ENCODE measurements at regions not wholly inside any gene's neighbourhood (a gene's known extent, or its start where the extent isn't known, plus 50 kb on each side); places are given as distances from the start of the nearest gene placed in this dataset.

DNA sequence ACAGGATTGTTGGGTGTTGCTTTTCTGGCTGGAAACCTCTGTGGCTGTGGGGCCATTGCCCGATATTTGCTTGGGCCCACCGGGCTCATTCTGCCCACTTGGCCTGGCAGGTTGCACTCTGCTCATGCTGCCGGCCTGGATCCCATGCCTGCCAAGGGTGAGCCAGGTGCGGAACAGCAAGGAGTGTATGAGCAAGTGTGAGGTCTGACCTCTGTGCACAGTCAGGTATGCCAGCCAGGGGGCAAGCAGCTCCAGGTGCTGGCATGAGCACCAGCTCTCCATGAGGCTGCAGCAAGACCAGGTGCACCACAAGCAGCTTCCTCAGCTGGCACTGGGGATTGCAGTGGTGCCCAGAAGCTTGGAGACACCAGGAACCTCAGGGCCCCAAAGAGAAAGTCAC, 65.4 kb upstream of the KIF5B start:
- peak overlapping the region; percentile 13 for H3K27ac Mint-ChIP-seq (ENCODE audit: unreplicated experiment)
- Histone ChIP-seq H3K4me3 (ENCODE audit: low read depth, low read length) (no peak overlapping the region), H3K4me1 (peaks cover 15% of the 10 kb centered on the region), H3K27me3 (replicated peaks; ENCODE audit: control insufficient read depth, insufficient read depth, low read length) (no peaks in the 10 kb centered on the region), H3K9me3 (peaks cover 21% of the 10 kb centered on the region), H3K36me3 (ENCODE audit: control insufficient read depth, insufficient read depth, low read length) (no peaks in the 10 kb centered on the region; the same call in 1 of the 2 replicates)
- intact Hi-C loops (cut with micrococcal nuclease; ENCODE audit: unreplicated experiment): no loop called here
- BruUV-seq (replicated peaks): no TSS peak
- peaks cover 9% of the 10 kb centered on the region for H3K9me3 Mint-ChIP-seq (ENCODE audit: unreplicated experiment)
- no peak overlapping the region for H3K4me3 Mint-ChIP-seq (ENCODE audit: unreplicated experiment)
- ChIA-PET POLR2A (interaction anchor here (0.6 kb wide), 1 partner anchor 446 kb away, joined by 3 read pairs; no protein-coding TSS in a partner anchor), CTCF (interaction anchor here (0.5 kb wide), 1 partner anchor 29 kb away, joined by 3 read pairs; no protein-coding TSS in a partner anchor)
- DNase-seq: no peak
- H3K27me3 Mint-ChIP-seq (ENCODE audit: insufficient read depth, unreplicated experiment): no peaks in the 10 kb centered on the region
- H3K4me1 Mint-ChIP-seq (ENCODE audit: low read depth, unreplicated experiment): peaks cover 27% of the 10 kb centered on the region
- H3K36me3 Mint-ChIP-seq (ENCODE audit: insufficient read depth, unreplicated experiment): no peaks in the 10 kb centered on the region
- TF ChIP-seq, protein P1, sequence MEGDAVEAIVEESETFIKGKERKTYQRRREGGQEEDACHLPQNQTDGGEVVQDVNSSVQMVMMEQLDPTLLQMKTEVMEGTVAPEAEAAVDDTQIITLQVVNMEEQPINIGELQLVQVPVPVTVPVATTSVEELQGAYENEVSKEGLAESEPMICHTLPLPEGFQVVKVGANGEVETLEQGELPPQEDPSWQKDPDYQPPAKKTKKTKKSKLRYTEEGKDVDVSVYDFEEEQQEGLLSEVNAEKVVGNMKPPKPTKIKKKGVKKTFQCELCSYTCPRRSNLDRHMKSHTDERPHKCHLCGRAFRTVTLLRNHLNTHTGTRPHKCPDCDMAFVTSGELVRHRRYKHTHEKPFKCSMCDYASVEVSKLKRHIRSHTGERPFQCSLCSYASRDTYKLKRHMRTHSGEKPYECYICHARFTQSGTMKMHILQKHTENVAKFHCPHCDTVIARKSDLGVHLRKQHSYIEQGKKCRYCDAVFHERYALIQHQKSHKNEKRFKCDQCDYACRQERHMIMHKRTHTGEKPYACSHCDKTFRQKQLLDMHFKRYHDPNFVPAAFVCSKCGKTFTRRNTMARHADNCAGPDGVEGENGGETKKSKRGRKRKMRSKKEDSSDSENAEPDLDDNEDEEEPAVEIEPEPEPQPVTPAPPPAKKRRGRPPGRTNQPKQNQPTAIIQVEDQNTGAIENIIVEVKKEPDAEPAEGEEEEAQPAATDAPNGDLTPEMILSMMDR (IDR thresholded peaks at IDR 0.05; ENCODE audit: insufficient read depth in 1 of 2, low read depth in 1 of 2, low read length in 1 of 2, severe bottlenecking in 1 of 2, unreplicated experiment in 1 of 2): no peak

DNA sequence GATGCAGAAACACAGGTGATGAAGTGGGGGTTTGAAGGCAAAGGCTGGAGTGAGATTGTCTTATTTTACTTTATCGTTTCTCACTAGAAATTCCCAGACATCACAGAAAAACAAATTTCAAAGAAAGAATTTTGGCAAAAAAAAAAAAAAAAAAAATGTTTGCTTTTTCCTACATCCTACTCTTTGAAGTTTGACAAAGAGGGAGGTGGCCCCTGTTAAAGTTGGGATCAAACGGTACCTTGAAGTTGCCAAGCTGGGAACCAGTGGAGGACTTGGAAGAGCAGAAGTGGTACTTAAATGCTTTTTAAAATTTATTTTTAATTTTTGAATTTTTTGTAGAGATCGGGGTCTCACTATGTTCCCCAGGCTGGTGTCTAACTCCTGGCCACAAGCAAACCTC, 63.9 kb upstream of the KIF5B start:
- TF ChIP-seq, protein P1 (IDR thresholded peaks at IDR 0.05; ENCODE audit: insufficient read depth in 1 of 2, low read depth in 1 of 2, low read length in 1 of 2, severe bottlenecking in 1 of 2, unreplicated experiment in 1 of 2): no peak
- Histone ChIP-seq H3K4me1 (peaks cover 15% of the 10 kb centered on the region), H3K27me3 (replicated peaks; ENCODE audit: control insufficient read depth, insufficient read depth, low read length) (no peaks in the 10 kb centered on the region), H3K9me3 (peaks cover 21% of the 10 kb centered on the region), H3K4me3 (ENCODE audit: low read depth, low read length) (no peak overlapping the region), H3K36me3 (ENCODE audit: control insufficient read depth, insufficient read depth, low read length) (no peaks in the 10 kb centered on the region; the same call in 1 of the 2 replicates)
- intact Hi-C loops (cut with micrococcal nuclease; ENCODE audit: unreplicated experiment): no loop called here
- peaks cover 20% of the 10 kb centered on the region for H3K4me1 Mint-ChIP-seq (ENCODE audit: low read depth, unreplicated experiment)
- H3K27ac Mint-ChIP-seq (ENCODE audit: unreplicated experiment): peak overlapping the region; percentile 79
- DNase-seq: no peak
- H3K27me3 Mint-ChIP-seq (ENCODE audit: insufficient read depth, unreplicated experiment): peaks cover 2% of the 10 kb centered on the region
- ChIA-PET CTCF (no interaction called here), POLR2A (no interaction called here)
- H3K9me3 Mint-ChIP-seq (ENCODE audit: unreplicated experiment): peaks cover 20% of the 10 kb centered on the region
- H3K36me3 Mint-ChIP-seq (ENCODE audit: insufficient read depth, unreplicated experiment): no peaks in the 10 kb centered on the region
- no TSS peak for BruUV-seq (replicated peaks)
- no peak overlapping the region for H3K4me3 Mint-ChIP-seq (ENCODE audit: unreplicated experiment)

DNA sequence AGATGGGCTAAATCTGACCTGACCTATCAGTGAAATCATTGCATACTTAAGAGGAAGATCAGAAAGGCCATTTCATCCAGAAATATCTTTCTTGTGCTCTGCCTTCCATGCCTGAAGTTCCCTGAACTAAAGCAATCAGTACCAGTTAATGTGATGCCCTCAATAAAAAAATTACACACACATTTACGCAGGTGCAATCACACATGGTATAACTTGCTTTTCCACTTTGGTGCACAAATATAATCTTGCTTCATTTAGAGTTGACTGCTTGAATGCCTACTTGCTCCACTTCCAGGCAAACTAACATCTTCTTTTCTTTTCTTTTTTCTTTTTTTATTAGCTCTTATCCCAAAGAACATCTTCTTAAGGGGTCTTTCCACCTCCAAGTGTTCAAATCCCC, 58.3 kb upstream of the KIF5B start:
- H3K9me3 Mint-ChIP-seq (ENCODE audit: unreplicated experiment): peaks cover 15% of the 10 kb centered on the region
- TF ChIP-seq, protein P1 (IDR thresholded peaks at IDR 0.05; ENCODE audit: insufficient read depth in 1 of 2, low read depth in 1 of 2, low read length in 1 of 2, severe bottlenecking in 1 of 2, unreplicated experiment in 1 of 2): no peak
- no peak overlapping the region for H3K4me3 Mint-ChIP-seq (ENCODE audit: unreplicated experiment)
- no peak for DNase-seq
- H3K27ac Mint-ChIP-seq (ENCODE audit: unreplicated experiment): no peak overlapping the region
- intact Hi-C loops (cut with micrococcal nuclease; ENCODE audit: unreplicated experiment): no loop called here
- BruUV-seq (replicated peaks): no TSS peak
- Histone ChIP-seq H3K27me3 (replicated peaks; ENCODE audit: control insufficient read depth, insufficient read depth, low read length) (no peaks in the 10 kb centered on the region), H3K4me3 (ENCODE audit: low read depth, low read length) (no peak overlapping the region), H3K9me3 (no peaks in the 10 kb centered on the region), H3K36me3 (ENCODE audit: control insufficient read depth, insufficient read depth, low read length) (no peaks in the 10 kb centered on the region), H3K4me1 (peaks cover 9% of the 10 kb centered on the region; the same call in 1 of the 2 replicates)
- peaks cover 15% of the 10 kb centered on the region for H3K4me1 Mint-ChIP-seq (ENCODE audit: low read depth, unreplicated experiment)
- peaks cover 2% of the 10 kb centered on the region for H3K27me3 Mint-ChIP-seq (ENCODE audit: insufficient read depth, unreplicated experiment)
- ChIA-PET CTCF (no interaction called here), POLR2A (no interaction called here)
- no peaks in the 10 kb centered on the region for H3K36me3 Mint-ChIP-seq (ENCODE audit: insufficient read depth, unreplicated experiment)

Data from Caco-2 (cell line).